Loucy (cell line): ENCODE measurements at regions not wholly inside any gene's neighbourhood (a gene's known extent, or its start where the extent isn't known, plus 50 kb on each side); places are given as distances from the start of the nearest gene placed in this dataset.

ENCODE experiments used
- H2AFZ ChIP-seq: fragments of 200-600 bp; sonication (generic); 2 replicates; pipeline ENCODE4 v1.6.0; 2016; ENCODE audit warnings: antibody characterized with exemption, mild to moderate bottlenecking, low read length, moderate library complexity
- H3F3A ChIP-seq: fragments of 200-600 bp; 2 replicates; pipeline ENCODE4 v1.6.0; 2016; ENCODE audit warnings: antibody characterized with exemption, low read depth, mild to moderate bottlenecking
- H3K27me3 ChIP-seq: fragments of 200-600 bp; sonication (generic); 2 replicates; pipeline ENCODE4 v1.6.1; 2014; ENCODE audit warnings: low read length, mild to moderate bottlenecking; ENCODE audit not compliant: insufficient read depth, poor library complexity, severe bottlenecking
- H3K36me3 ChIP-seq: fragments of 200-600 bp; sonication (generic); 2 replicates; pipeline ENCODE4 v1.6.1; 2016; ENCODE audit warnings: low read length; ENCODE audit not compliant: insufficient read depth
- H3K4me1 ChIP-seq: fragments of 200-600 bp; sonication (generic); 2 replicates; pipeline ENCODE4 v1.5.1; 2014; ENCODE audit warnings: low read length, mild to moderate bottlenecking; ENCODE audit not compliant: insufficient read depth, poor library complexity, severe bottlenecking
- H3K4me2 ChIP-seq: fragments of 200-600 bp; sonication (generic); 2 replicates; pipeline ENCODE4 v1.6.0; 2014; ENCODE audit warnings: antibody characterized with exemption, low read length, low read depth, mild to moderate bottlenecking; ENCODE audit not compliant: poor library complexity, severe bottlenecking
- H3K4me3 ChIP-seq: fragments of 200-600 bp; sonication (generic); 2 replicates; pipeline ENCODE4 v1.5.1; 2014; ENCODE audit warnings: low read length, mild to moderate bottlenecking, mixed read lengths; ENCODE audit not compliant: poor library complexity, severe bottlenecking
- H3K79me2 ChIP-seq: fragments of 200-600 bp; sonication (generic); 2 replicates; pipeline ENCODE4 v1.6.1; 2014; ENCODE audit warnings: low read length; ENCODE audit not compliant: insufficient read depth
- H3K9ac ChIP-seq: fragments of 200-600 bp; sonication (generic); 2 replicates; pipeline ENCODE4 v1.6.0; 2014; ENCODE audit warnings: mild to moderate bottlenecking, low read depth, low read length, moderate library complexity; ENCODE audit not compliant: poor library complexity, severe bottlenecking
- H3K9me2 ChIP-seq: fragments of 200-600 bp; sonication (generic); replicated peaks from 2 replicates; pipeline ENCODE4 v1.6.1; 2016; ENCODE audit warnings: low read depth, low read length, mixed read lengths
- H3K9me3 ChIP-seq: fragments of 200-600 bp; sonication (generic); 2 replicates; pipeline ENCODE4 v1.6.1; 2014; ENCODE audit warnings: mild to moderate bottlenecking, antibody characterized with exemption, low read length, low read depth; ENCODE audit not compliant: insufficient read depth
- H4K20me1 ChIP-seq: fragments of 200-600 bp; sonication (generic); 2 replicates; pipeline ENCODE4 v1.6.0; 2014; ENCODE audit warnings: antibody characterized with exemption, low read length, mild to moderate bottlenecking; ENCODE audit not compliant: insufficient read depth, poor library complexity, severe bottlenecking
- CTCF ChIP-seq: fragments of 200-600 bp; sonication (generic); conservative IDR thresholded peaks from 2 replicates; pipeline ENCODE4 v1.5.1; 2014; ENCODE audit warnings: mild to moderate bottlenecking, antibody characterized with exemption, low read length
- EZH2phosphoT487 ChIP-seq: fragments of 200-600 bp; IDR thresholded peaks from 2 replicates; pipeline ENCODE4 v1.6.1; 2018; ENCODE audit warnings: antibody characterized with exemption, mild to moderate bottlenecking, moderate library complexity, borderline replicate concordance

DNA sequence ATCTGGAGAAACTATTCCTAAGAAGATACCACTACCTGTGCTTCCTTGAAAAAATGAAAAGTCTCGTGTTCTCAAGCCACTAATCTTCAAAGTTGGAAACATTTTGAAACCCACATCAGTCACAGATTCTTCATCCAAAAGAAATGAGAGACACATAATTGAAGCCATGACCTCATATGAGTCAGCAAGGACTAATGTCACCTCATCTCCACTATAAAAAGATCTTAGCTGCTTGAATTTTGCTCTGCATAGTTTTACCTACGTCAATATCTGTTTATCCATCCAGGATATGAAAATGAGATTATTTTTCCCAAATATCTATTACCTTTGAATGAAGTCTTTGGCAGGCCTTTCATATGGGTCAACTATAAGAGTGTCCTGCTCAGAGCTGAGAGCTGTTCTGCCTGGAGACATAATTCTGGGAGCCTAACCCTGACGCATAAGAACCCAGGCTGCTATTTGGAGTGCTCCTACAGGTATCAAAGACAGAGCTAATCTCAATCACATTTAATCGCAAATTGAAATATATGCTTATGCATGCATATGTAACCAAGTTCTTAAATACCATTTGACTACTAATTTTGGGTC, 312.5 kb upstream of the PKN2 start:
- Histone ChIP-seq H3K9me3 (no peaks in the 10 kb centered on the region), H3F3A (no peaks in the 10 kb centered on the region), H3K36me3 (no peaks in the 10 kb centered on the region), H4K20me1 (no peaks in the 10 kb centered on the region), H3K9me2 (no peaks in the 10 kb centered on the region), H3K4me2 (no peak overlapping the region), H3K79me2 (no peaks in the 10 kb centered on the region), H2AFZ (no peak overlapping the region), H3K4me3 (no peak overlapping the region), H3K27me3 (no peaks in the 10 kb centered on the region), H3K9ac (no peak overlapping the region), H3K4me1 (no peaks in the 10 kb centered on the region)
- no peak for TF ChIP-seq EZH2phosphoT487
- no peak for TF ChIP-seq CTCF

GRCh38 chr1:88375977-88376376, 308.1 kb upstream of the PKN2 start:
- Histone ChIP-seq H3K27me3 (no peaks in the 10 kb centered on the region), H3K36me3 (no peaks in the 10 kb centered on the region), H2AFZ (no peak overlapping the region), H3K9ac (no peak overlapping the region), H4K20me1 (no peaks in the 10 kb centered on the region), H3F3A (no peaks in the 10 kb centered on the region), H3K9me2 (no peaks in the 10 kb centered on the region), H3K79me2 (no peaks in the 10 kb centered on the region), H3K4me2 (no peak overlapping the region), H3K4me3 (no peak overlapping the region), H3K9me3 (no peaks in the 10 kb centered on the region), H3K4me1 (no peaks in the 10 kb centered on the region)
- TF ChIP-seq EZH2phosphoT487, result no peak
- TF ChIP-seq CTCF, result no peak

DNA sequence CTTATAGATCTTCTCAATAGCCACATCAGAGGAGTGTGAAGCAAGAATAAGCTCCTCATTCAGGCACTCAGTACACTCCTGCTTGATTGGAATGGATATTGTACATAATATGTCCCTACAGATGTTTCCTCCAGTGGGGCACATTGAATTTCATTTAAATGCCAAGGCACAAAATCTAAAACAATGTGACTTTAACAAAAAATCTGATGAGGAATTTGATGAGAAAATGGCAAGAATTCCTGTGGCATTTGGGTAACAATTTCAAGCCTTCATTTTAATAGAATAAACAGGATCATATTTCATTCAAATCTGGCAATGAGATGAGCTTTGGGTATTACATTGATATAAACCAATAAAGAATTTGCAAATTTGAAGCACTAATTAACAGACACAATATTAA, 307.7 kb upstream of the PKN2 start:
- TF ChIP-seq EZH2phosphoT487, result no peak
- no peak for TF ChIP-seq CTCF
- Histone ChIP-seq H3K4me2 (no peak overlapping the region), H3K79me2 (no peaks in the 10 kb centered on the region), H4K20me1 (no peaks in the 10 kb centered on the region), H3K9ac (no peak overlapping the region), H3K9me2 (no peaks in the 10 kb centered on the region), H3K36me3 (no peaks in the 10 kb centered on the region), H2AFZ (no peak overlapping the region), H3F3A (no peaks in the 10 kb centered on the region), H3K9me3 (no peaks in the 10 kb centered on the region), H3K4me1 (no peaks in the 10 kb centered on the region), H3K27me3 (no peaks in the 10 kb centered on the region), H3K4me3 (no peak overlapping the region)
